ENCODE measurements at regions not wholly inside any gene's neighbourhood (a gene's known extent, or its start where the extent isn't known, plus 50 kb on each side); places are given as distances from the start of the nearest gene placed in this dataset.

GRCh38 chr16:9286930-9287329 is 195.5 kb downstream of the HAPSTR1 start:
- Histone ChIP-seq H3K36me3 (ENCODE audit: control insufficient read depth, insufficient read depth, low read length) (no peaks in the 10 kb centered on the region), H3K27me3 (ENCODE audit: control insufficient read depth, insufficient read depth, low read length) (no peaks in the 10 kb centered on the region), H3K27ac (ENCODE audit: insufficient read depth, low read length) (no peak overlapping the region), H3K4me2 (ENCODE audit: extremely low read depth, insufficient read depth, low read length) (no peak overlapping the region), H4K20me1 (ENCODE audit: control insufficient read depth, extremely low read depth, insufficient read depth, low read length) (no peaks in the 10 kb centered on the region), H3K4me1 (ENCODE audit: control insufficient read depth, extremely low read depth, insufficient read depth, low read length) (no peaks in the 10 kb centered on the region), H3K79me2 (ENCODE audit: control insufficient read depth, insufficient read depth, low read length) (no peaks in the 10 kb centered on the region), H3K9ac (ENCODE audit: insufficient read depth, low read length) (no peak overlapping the region), H3K9me3 (ENCODE audit: control insufficient read depth, insufficient read depth, low read depth, low read length) (no peaks in the 10 kb centered on the region), H2AFZ (ENCODE audit: low read length) (no peak overlapping the region), H3K4me3 (replicated peaks in 1 of 4; ENCODE audit: control extremely low read depth in 1 of 4, insufficient read depth in 1 of 4, low read depth in 3 of 4, low read length in 4 of 4) (no peak overlapping the region)
- TF ChIP-seq CTCF (conservative IDR thresholded peaks at IDR 0.05 in 1 of 2, IDR thresholded peaks at IDR 0.05 in 1 of 2; ENCODE audit: low read depth in 1 of 2, low read length in 2 of 2) (no peak), EZH2 (IDR thresholded peaks at IDR 0.05; ENCODE audit: low read length, missing control alignments) (no peak)
- no peak for DNase-seq (ENCODE audit: low read depth in 2 of 2)

- H3K9me3 ChIP-seq (ENCODE audit: control insufficient read depth, insufficient read depth, low read depth, low read length) = no peaks in the 10 kb centered on the region
- TF ChIP-seq EZH2 (IDR thresholded peaks at IDR 0.05; ENCODE audit: low read length, missing control alignments) = no peak
- no peak for TF ChIP-seq CTCF (conservative IDR thresholded peaks at IDR 0.05 in 1 of 2, IDR thresholded peaks at IDR 0.05 in 1 of 2; ENCODE audit: low read depth in 1 of 2, low read length in 2 of 2)
- H3K9ac ChIP-seq (ENCODE audit: insufficient read depth, low read length) = no peak overlapping the region
- H4K20me1 ChIP-seq (ENCODE audit: control insufficient read depth, extremely low read depth, insufficient read depth, low read length) = no peaks in the 10 kb centered on the region
- no peak overlapping the region for H2AFZ ChIP-seq (ENCODE audit: low read length)
- no peaks in the 10 kb centered on the region for H3K79me2 ChIP-seq (ENCODE audit: control insufficient read depth, insufficient read depth, low read length)
- no peaks in the 10 kb centered on the region for H3K27me3 ChIP-seq (ENCODE audit: control insufficient read depth, insufficient read depth, low read length)
- no peak overlapping the region for H3K4me3 ChIP-seq (replicated peaks in 1 of 4; ENCODE audit: control extremely low read depth in 1 of 4, insufficient read depth in 1 of 4, low read depth in 3 of 4, low read length in 4 of 4)
- H3K4me2 ChIP-seq (ENCODE audit: extremely low read depth, insufficient read depth, low read length) = no peak overlapping the region
- H3K36me3 ChIP-seq (ENCODE audit: control insufficient read depth, insufficient read depth, low read length) = no peaks in the 10 kb centered on the region
- DNase-seq (ENCODE audit: low read depth in 2 of 2) = no peak
- no peak overlapping the region for H3K27ac ChIP-seq (ENCODE audit: insufficient read depth, low read length)
- H3K4me1 ChIP-seq (ENCODE audit: control insufficient read depth, extremely low read depth, insufficient read depth, low read length) = no peaks in the 10 kb centered on the region
Observed at GRCh38 chr16:9296271-9296590, 204.8 kb downstream of the HAPSTR1 start.

GRCh38 chr16:9297437-9298113 is 206.1 kb downstream of the HAPSTR1 start:
- H3K4me2 ChIP-seq (ENCODE audit: extremely low read depth, insufficient read depth, low read length) = no peak overlapping the region
- H2AFZ ChIP-seq (ENCODE audit: low read length) = no peak overlapping the region
- no peak overlapping the region for H3K9ac ChIP-seq (ENCODE audit: insufficient read depth, low read length)
- TF ChIP-seq CTCF (conservative IDR thresholded peaks at IDR 0.05 in 1 of 2, IDR thresholded peaks at IDR 0.05 in 1 of 2; ENCODE audit: low read depth in 1 of 2, low read length in 2 of 2) = no peak
- TF ChIP-seq EZH2 (IDR thresholded peaks at IDR 0.05; ENCODE audit: low read length, missing control alignments) = no peak
- H3K4me3 ChIP-seq (replicated peaks in 1 of 4; ENCODE audit: control extremely low read depth in 1 of 4, insufficient read depth in 1 of 4, low read depth in 3 of 4, low read length in 4 of 4) = no peak overlapping the region
- H3K36me3 ChIP-seq (ENCODE audit: control insufficient read depth, insufficient read depth, low read length) = no peaks in the 10 kb centered on the region
- H3K27ac ChIP-seq (ENCODE audit: insufficient read depth, low read length) = no peak overlapping the region
- no peak for DNase-seq (ENCODE audit: low read depth in 2 of 2)
- no peaks in the 10 kb centered on the region for H3K4me1 ChIP-seq (ENCODE audit: control insufficient read depth, extremely low read depth, insufficient read depth, low read length)
- H3K27me3 ChIP-seq (ENCODE audit: control insufficient read depth, insufficient read depth, low read length) = no peaks in the 10 kb centered on the region
- H3K79me2 ChIP-seq (ENCODE audit: control insufficient read depth, insufficient read depth, low read length) = no peaks in the 10 kb centered on the region
- no peaks in the 10 kb centered on the region for H3K9me3 ChIP-seq (ENCODE audit: control insufficient read depth, insufficient read depth, low read depth, low read length)
- H4K20me1 ChIP-seq (ENCODE audit: control insufficient read depth, extremely low read depth, insufficient read depth, low read length) = no peaks in the 10 kb centered on the region

All from fibroblast of lung (primary cell).